ENCODE measurements at regions not wholly inside any gene's neighbourhood (a gene's known extent, or its start where the extent isn't known, plus 50 kb on each side); places are given as distances from the start of the nearest gene placed in this dataset.
A peak's percentile ranks its signal among the peaks of the same experiment; 100 is the strongest.

- Mint-ChIP-seq H3K27me3 (ENCODE audit: unreplicated experiment) (peaks cover under 1% of the 10 kb centered on the region), H3K4me3 (ENCODE audit: unreplicated experiment) (no peak overlapping the region), H3K9me3 (ENCODE audit: unreplicated experiment) (no peaks in the 10 kb centered on the region), H3K36me3 (ENCODE audit: low read depth, unreplicated experiment) (no peaks in the 10 kb centered on the region), H3K27ac (ENCODE audit: unreplicated experiment) (no peak overlapping the region), H3K4me1 (ENCODE audit: unreplicated experiment) (no peaks in the 10 kb centered on the region)
- TF ChIP-seq CTCF (IDR thresholded peaks at IDR 0.05; ENCODE audit: unreplicated experiment) = no peak
- no peak for DNase-seq (ENCODE audit: low spot score)
Measured at GRCh38 chr1:29744684-29745490, 508.6 kb downstream of the PTPRU start.

GRCh38 chr1:29743931-29744330 is 507.6 kb downstream of the PTPRU start:
- Mint-ChIP-seq H3K9me3 (ENCODE audit: unreplicated experiment) (no peaks in the 10 kb centered on the region), H3K27ac (ENCODE audit: unreplicated experiment) (no peak overlapping the region), H3K4me1 (ENCODE audit: unreplicated experiment) (no peaks in the 10 kb centered on the region), H3K4me3 (ENCODE audit: unreplicated experiment) (no peak overlapping the region), H3K27me3 (ENCODE audit: unreplicated experiment) (peaks cover 2% of the 10 kb centered on the region), H3K36me3 (ENCODE audit: low read depth, unreplicated experiment) (no peaks in the 10 kb centered on the region)
- DNase-seq (ENCODE audit: low spot score) = no peak
- no peak for TF ChIP-seq CTCF (IDR thresholded peaks at IDR 0.05; ENCODE audit: unreplicated experiment)

- H3K27me3 Mint-ChIP-seq (ENCODE audit: unreplicated experiment) = peaks cover 2% of the 10 kb centered on the region
- no peak overlapping the region for H3K4me3 Mint-ChIP-seq (ENCODE audit: unreplicated experiment)
- H3K9me3 Mint-ChIP-seq (ENCODE audit: unreplicated experiment) = no peaks in the 10 kb centered on the region
- H3K36me3 Mint-ChIP-seq (ENCODE audit: low read depth, unreplicated experiment) = no peaks in the 10 kb centered on the region
- no peak overlapping the region for H3K27ac Mint-ChIP-seq (ENCODE audit: unreplicated experiment)
- no peak for TF ChIP-seq CTCF (IDR thresholded peaks at IDR 0.05; ENCODE audit: unreplicated experiment)
- no peaks in the 10 kb centered on the region for H3K4me1 Mint-ChIP-seq (ENCODE audit: unreplicated experiment)
- no peak for DNase-seq (ENCODE audit: low spot score)
Measured at GRCh38 chr1:29743264-29743663, 506.9 kb downstream of the PTPRU start.

GRCh38 chr1:29739176-29739575 is 502.9 kb downstream of the PTPRU start:
- Mint-ChIP-seq H3K27me3 (ENCODE audit: unreplicated experiment) (peaks cover 2% of the 10 kb centered on the region), H3K4me1 (ENCODE audit: unreplicated experiment) (no peaks in the 10 kb centered on the region), H3K4me3 (ENCODE audit: unreplicated experiment) (no peak overlapping the region), H3K9me3 (ENCODE audit: unreplicated experiment) (no peaks in the 10 kb centered on the region), H3K27ac (ENCODE audit: unreplicated experiment) (no peak overlapping the region), H3K36me3 (ENCODE audit: low read depth, unreplicated experiment) (no peaks in the 10 kb centered on the region)
- DNase-seq (ENCODE audit: low spot score) = no peak
- TF ChIP-seq CTCF (IDR thresholded peaks at IDR 0.05; ENCODE audit: unreplicated experiment) = no peak

GRCh38 chr1:29736582-29737188 is 500.4 kb downstream of the PTPRU start:
- no peak overlapping the region for H3K27ac Mint-ChIP-seq (ENCODE audit: unreplicated experiment)
- H3K27me3 Mint-ChIP-seq (ENCODE audit: unreplicated experiment) = peaks cover 7% of the 10 kb centered on the region
- no peaks in the 10 kb centered on the region for H3K36me3 Mint-ChIP-seq (ENCODE audit: low read depth, unreplicated experiment)
- H3K4me3 Mint-ChIP-seq (ENCODE audit: unreplicated experiment) = no peak overlapping the region
- no peak for TF ChIP-seq CTCF (IDR thresholded peaks at IDR 0.05; ENCODE audit: unreplicated experiment)
- DNase-seq (ENCODE audit: low spot score) = peak; percentile 62
- peaks cover 3% of the 10 kb centered on the region for H3K4me1 Mint-ChIP-seq (ENCODE audit: unreplicated experiment)
- H3K9me3 Mint-ChIP-seq (ENCODE audit: unreplicated experiment) = no peaks in the 10 kb centered on the region

All from endothelial cell (in vitro differentiated cells).